Caco-2 (cell line): ENCODE measurements at regions not wholly inside any gene's neighbourhood (a gene's known extent, or its start where the extent isn't known, plus 50 kb on each side); places are given as distances from the start of the nearest gene placed in this dataset.

Source experiments
- BruUV-seq: library from RNA; stranded (reverse); fragments of 400-500 nt; replicated peaks from 2 replicates; lab custom pipeline; 2021; lab: Mats Ljungman, UMichigan
- CTCF ChIA-PET: fragments of 300-600 bp; sonication (Branson Sonifier 250); formaldehyde crosslinking; loops from one replicate; lab custom pipeline; 2022; ENCODE audit warnings: antibody characterized with exemption; lab: Charles Lee
- POLR2A ChIA-PET: fragments of 300-600 bp; sonication (Branson Sonifier 250); formaldehyde crosslinking; loops from one replicate; lab custom pipeline; 2022; ENCODE audit warnings: antibody characterized with exemption; lab: Charles Lee
- DNase-seq, 2 experiments: peaks; one replicate each; pipeline versions ENCODE4 v3.0.0 to v3.0.0-alpha.2; 2020 to 2022
- H3K27me3 ChIP-seq: replicated peaks from 2 replicates; pipeline ENCODE4 v1.6.0; 2011; ENCODE audit warnings: low read length; ENCODE audit not compliant: control insufficient read depth, insufficient read depth
- H3K36me3 ChIP-seq: 2 replicates; pipeline ENCODE4 v1.5.1; 2011; ENCODE audit warnings: low read length; ENCODE audit not compliant: control insufficient read depth, insufficient read depth
- H3K4me1 ChIP-seq: fragments of 250-450 bp; sonication (Bioruptor Pico); 2 replicates; pipeline ENCODE4 v1.5.1; 2020; ENCODE audit warnings: mild to moderate bottlenecking
- H3K4me3 ChIP-seq: 2 replicates; pipeline ENCODE4 v1.5.1; 2011; ENCODE audit warnings: low read depth, mild to moderate bottlenecking, control low read depth, low read length
- H3K9me3 ChIP-seq: fragments of 250-450 bp; sonication (Bioruptor Pico); 2 replicates; pipeline ENCODE4 v1.5.1; 2020; ENCODE audit warnings: mild to moderate bottlenecking, moderate library complexity
- H3K27ac Mint-ChIP-seq: one replicate; pipeline ENCODE4 v1.8.0; 2022; ENCODE audit warnings: mixed read lengths; ENCODE audit not compliant: unreplicated experiment
- H3K27me3 Mint-ChIP-seq: one replicate; pipeline ENCODE4 v1.8.0; 2022; ENCODE audit warnings: mixed read lengths; ENCODE audit not compliant: insufficient read depth, unreplicated experiment
- H3K36me3 Mint-ChIP-seq: one replicate; pipeline ENCODE4 v1.8.0; 2022; ENCODE audit warnings: mild to moderate bottlenecking, mixed read lengths; ENCODE audit not compliant: insufficient read depth, unreplicated experiment
- H3K4me1 Mint-ChIP-seq: one replicate; pipeline ENCODE4 v1.8.0; 2022; ENCODE audit warnings: low read depth, mixed read lengths; ENCODE audit not compliant: unreplicated experiment
- H3K4me3 Mint-ChIP-seq: one replicate; pipeline ENCODE4 v1.8.0; 2022; ENCODE audit warnings: mild to moderate bottlenecking, moderate library complexity, mixed read lengths; ENCODE audit not compliant: unreplicated experiment
- H3K9me3 Mint-ChIP-seq: one replicate; pipeline ENCODE4 v1.8.0; 2022; ENCODE audit warnings: mixed read lengths; ENCODE audit not compliant: unreplicated experiment
- CTCF ChIP-seq, 2 experiments: fragments of 200-600 bp in 1 of 2; IDR thresholded peaks; 1 replicate in 1 of 2; 2 replicates in 1 of 2; pipeline versions ENCODE4 v1.5.1 to v1.8.0; 2011 to 2022; ENCODE audit warnings: antibody characterized with exemption in 1 of 2, control low read depth in 1 of 2, inconsistent platforms in 1 of 2, low read depth in 1 of 2, low read length in 1 of 2, mild to moderate bottlenecking in 1 of 2, moderate library complexity in 1 of 2; ENCODE audit not compliant: insufficient read depth in 1 of 2, severe bottlenecking in 1 of 2, unreplicated experiment in 1 of 2
- intact Hi-C: fragments of 100-400 bp; cut with micrococcal nuclease; formaldehyde crosslinking; loops from one replicate; pipeline ENCODE4 v1.10.0; 2022; ENCODE audit not compliant: unreplicated experiment

- intact Hi-C loops = no loop called here
- no peaks in the 10 kb centered on the region for H3K4me1 ChIP-seq
- peak in 1 of 2 experiments; percentile 11 for TF ChIP-seq CTCF (IDR thresholded peaks at IDR 0.05; ENCODE audit: insufficient read depth in 1 of 2, low read depth in 1 of 2, low read length in 1 of 2, severe bottlenecking in 1 of 2, unreplicated experiment in 1 of 2)
- ChIA-PET POLR2A (no interaction called here), CTCF (no interaction called here)
- no peaks in the 10 kb centered on the region for H3K27me3 Mint-ChIP-seq
- no TSS peak for BruUV-seq
- no peaks in the 10 kb centered on the region for H3K36me3 ChIP-seq
- DNase-seq = peak in 1 of 2 experiments; percentile 1
- H3K36me3 Mint-ChIP-seq = no peaks in the 10 kb centered on the region
- no peaks in the 10 kb centered on the region for H3K9me3 ChIP-seq
- H3K27ac Mint-ChIP-seq = no peak overlapping the region
- no peaks in the 10 kb centered on the region for H3K4me1 Mint-ChIP-seq
- no peak overlapping the region for H3K4me3 ChIP-seq
- no peak overlapping the region for H3K4me3 Mint-ChIP-seq
- H3K9me3 Mint-ChIP-seq = peaks cover 10% of the 10 kb centered on the region
- no peaks in the 10 kb centered on the region for H3K27me3 ChIP-seq
These were observed 290.6 kb upstream of the GRID2 start for GRCh38 chr4:92012899-92013867.

- Histone ChIP-seq H3K9me3 (no peaks in the 10 kb centered on the region), H3K4me3 (no peak overlapping the region), H3K27me3 (no peaks in the 10 kb centered on the region), H3K36me3 (no peaks in the 10 kb centered on the region), H3K4me1 (no peaks in the 10 kb centered on the region)
- BruUV-seq = no TSS peak
- ChIA-PET CTCF (no interaction called here), POLR2A (no interaction called here)
- no peak for DNase-seq
- Mint-ChIP-seq H3K4me3 (no peak overlapping the region), H3K27me3 (no peaks in the 10 kb centered on the region), H3K9me3 (peaks cover 10% of the 10 kb centered on the region), H3K4me1 (no peaks in the 10 kb centered on the region), H3K36me3 (no peaks in the 10 kb centered on the region), H3K27ac (no peak overlapping the region)
- TF ChIP-seq CTCF (IDR thresholded peaks at IDR 0.05; ENCODE audit: insufficient read depth in 1 of 2, low read depth in 1 of 2, low read length in 1 of 2, severe bottlenecking in 1 of 2, unreplicated experiment in 1 of 2) = no peak
- intact Hi-C loops = no loop called here
These were observed 289.7 kb upstream of the GRID2 start for GRCh38 chr4:92014067-92014466.

GRCh38 chr4:92021203-92021602, 282.6 kb upstream of the GRID2 start:
- no peak for DNase-seq
- no peak overlapping the region for H3K4me3 ChIP-seq
- peaks cover 3% of the 10 kb centered on the region; the same call in 1 of the 2 replicates for H3K9me3 ChIP-seq
- no peak overlapping the region for H3K27ac Mint-ChIP-seq
- POLR2A ChIA-PET = no interaction called here
- H3K4me1 ChIP-seq = no peaks in the 10 kb centered on the region
- no peak for TF ChIP-seq CTCF (IDR thresholded peaks at IDR 0.05; ENCODE audit: insufficient read depth in 1 of 2, low read depth in 1 of 2, low read length in 1 of 2, severe bottlenecking in 1 of 2, unreplicated experiment in 1 of 2)
- H3K4me1 Mint-ChIP-seq = no peaks in the 10 kb centered on the region
- intact Hi-C loops = no loop called here
- peaks cover 10% of the 10 kb centered on the region for H3K9me3 Mint-ChIP-seq
- H3K27me3 Mint-ChIP-seq = no peaks in the 10 kb centered on the region
- CTCF ChIA-PET = no interaction called here
- H3K27me3 ChIP-seq = no peaks in the 10 kb centered on the region
- H3K36me3 Mint-ChIP-seq = no peaks in the 10 kb centered on the region
- no peaks in the 10 kb centered on the region for H3K36me3 ChIP-seq
- H3K4me3 Mint-ChIP-seq = no peak overlapping the region
- BruUV-seq = no TSS peak
